Lower leg skin (tissue), 3 donors: ENCODE measurements at regions not wholly inside any gene's neighbourhood (a gene's known extent, or its start where the extent isn't known, plus 50 kb on each side); places are given as distances from the start of the nearest gene placed in this dataset.

Source experiments
- POLR2A ChIP-seq, 2 donors: fragments of 450-650 bp; IDR thresholded peaks; one replicate each; pipeline ENCODE4 v1.6.1; 2016 to 2017; ENCODE audit warnings: antibody characterized with exemption in 2 of 2, mild to moderate bottlenecking in 1 of 2, moderate library complexity in 1 of 2
- TF ChIP-seq, protein P1 (sequence below), 3 donors: fragments of 450-650 bp; IDR thresholded peaks; one replicate each; pipeline ENCODE4 v1.5.1; 2016; ENCODE audit warnings: antibody characterized with exemption in 3 of 3, mild to moderate bottlenecking in 3 of 3, moderate library complexity in 2 of 3

DNA sequence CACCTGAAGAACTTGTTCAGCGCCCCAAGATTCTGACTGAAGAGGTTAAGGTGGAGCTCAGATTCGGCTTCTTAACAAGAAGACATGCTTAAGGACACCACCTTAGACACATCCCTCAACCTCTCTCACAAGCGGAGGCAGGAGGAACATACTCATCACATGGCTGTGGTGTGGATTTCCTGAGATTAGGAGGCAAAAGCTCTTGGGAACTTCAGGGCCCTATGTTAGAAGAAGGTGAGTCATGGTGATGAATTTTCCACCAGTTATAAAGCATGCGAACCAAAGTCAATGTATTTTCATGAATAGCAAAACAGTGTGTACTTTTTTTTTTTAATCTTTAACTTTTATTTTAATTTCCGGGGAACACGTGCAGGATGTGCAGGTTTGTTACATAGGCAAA is 212.2 kb upstream of the SUCLG2 start:
- TF ChIP-seq, protein P1, sequence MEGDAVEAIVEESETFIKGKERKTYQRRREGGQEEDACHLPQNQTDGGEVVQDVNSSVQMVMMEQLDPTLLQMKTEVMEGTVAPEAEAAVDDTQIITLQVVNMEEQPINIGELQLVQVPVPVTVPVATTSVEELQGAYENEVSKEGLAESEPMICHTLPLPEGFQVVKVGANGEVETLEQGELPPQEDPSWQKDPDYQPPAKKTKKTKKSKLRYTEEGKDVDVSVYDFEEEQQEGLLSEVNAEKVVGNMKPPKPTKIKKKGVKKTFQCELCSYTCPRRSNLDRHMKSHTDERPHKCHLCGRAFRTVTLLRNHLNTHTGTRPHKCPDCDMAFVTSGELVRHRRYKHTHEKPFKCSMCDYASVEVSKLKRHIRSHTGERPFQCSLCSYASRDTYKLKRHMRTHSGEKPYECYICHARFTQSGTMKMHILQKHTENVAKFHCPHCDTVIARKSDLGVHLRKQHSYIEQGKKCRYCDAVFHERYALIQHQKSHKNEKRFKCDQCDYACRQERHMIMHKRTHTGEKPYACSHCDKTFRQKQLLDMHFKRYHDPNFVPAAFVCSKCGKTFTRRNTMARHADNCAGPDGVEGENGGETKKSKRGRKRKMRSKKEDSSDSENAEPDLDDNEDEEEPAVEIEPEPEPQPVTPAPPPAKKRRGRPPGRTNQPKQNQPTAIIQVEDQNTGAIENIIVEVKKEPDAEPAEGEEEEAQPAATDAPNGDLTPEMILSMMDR (IDR thresholded peaks at IDR 0.05): no peak
- no peak for TF ChIP-seq POLR2A (IDR thresholded peaks at IDR 0.05)
